ENCODE measurements at regions not wholly inside any gene's neighbourhood (a gene's known extent, or its start where the extent isn't known, plus 50 kb on each side); places are given as distances from the start of the nearest gene placed in this dataset.

- no peak for TF ChIP-seq CTCF (IDR thresholded peaks at IDR 0.05; ENCODE audit: low read depth, low read length)
- no peak for TF ChIP-seq EZH2phosphoT487 (IDR thresholded peaks at IDR 0.05; ENCODE audit: low read depth)
These were observed 537.9 kb upstream of the RAB6C start for GRCh38 chr2:129441610-129442009.
